Peyer's patch (tissue), 4 donors: ENCODE measurements at regions not wholly inside any gene's neighbourhood (a gene's known extent, or its start where the extent isn't known, plus 50 kb on each side); places are given as distances from the start of the nearest gene placed in this dataset.

ENCODE experiments used
- DNase-seq, 3 donors: peaks; one replicate each; pipeline ENCODE4 v3.0.0-alpha.2; 2017 to 2019
- H3K27ac ChIP-seq, 4 donors: fragments of 200-600 bp; sonication (generic); one replicate each; pipeline ENCODE4 v1.5.1; 2016 to 2019
- H3K27me3 ChIP-seq, 2 donors: fragments of 200-600 bp; sonication (generic); one replicate each; pipeline ENCODE4 v1.5.1; 2019
- H3K36me3 ChIP-seq, 3 donors: fragments of 200-600 bp; sonication (generic); one replicate each; pipeline ENCODE4 v1.5.1; 2016 to 2019
- H3K4me1 ChIP-seq, 4 donors: fragments of 200-600 bp; sonication (generic); one replicate each; pipeline ENCODE4 v1.5.1; 2016 to 2019
- H3K4me3 ChIP-seq, 4 donors: fragments of 200-600 bp; sonication (generic); 1 replicate in 3 of 4; 2 replicates in 1 of 4; pipeline ENCODE4 v1.5.1; 2016 to 2019; ENCODE audit warnings: mild to moderate bottlenecking in 1 of 4
- H3K9me3 ChIP-seq, 4 donors: fragments of 200-600 bp; sonication (generic); one replicate each; pipeline ENCODE4 v1.5.1; 2016 to 2019; ENCODE audit warnings: mild to moderate bottlenecking in 1 of 4
- POLR2A ChIP-seq, 2 donors: fragments of 450-650 bp; IDR thresholded peaks; one replicate each; pipeline ENCODE4 v1.5.1; 2017; ENCODE audit warnings: antibody characterized with exemption in 2 of 2, mild to moderate bottlenecking in 2 of 2, moderate library complexity in 2 of 2
- TF ChIP-seq, protein P1 (sequence below), 6 experiments: fragments of 450-650 bp in 4 of 6; fragments of 200-600 bp in 2 of 6; sonication (generic) in 1 of 6; IDR thresholded peaks; one replicate each; pipeline ENCODE4 v1.5.1; 2017 to 2019; ENCODE audit warnings: antibody characterized with exemption in 6 of 6, mild to moderate bottlenecking in 3 of 6, moderate library complexity in 1 of 6

DNA sequence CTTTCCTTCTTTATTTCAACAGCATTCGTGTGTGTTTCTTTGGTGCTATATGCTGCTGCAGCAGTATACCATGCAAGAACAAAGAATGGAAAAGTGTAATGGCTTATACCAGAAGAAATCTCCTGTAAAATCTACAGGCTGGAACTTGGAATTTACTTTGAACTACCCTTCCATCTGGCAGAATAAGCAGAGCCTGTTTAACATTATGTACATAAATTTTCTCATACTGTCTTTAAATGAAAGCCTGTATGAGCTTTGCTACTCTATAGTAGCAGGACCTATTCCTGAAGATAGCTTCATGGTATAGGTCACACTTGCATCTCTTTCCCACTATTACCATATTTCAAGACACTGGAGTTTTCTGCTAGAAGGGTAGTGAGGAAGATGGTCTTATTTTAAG lies 522.1 kb upstream of the GHITM start:
- no peaks in the 10 kb centered on the region for H3K36me3 ChIP-seq
- DNase-seq = no peak
- no peaks in the 10 kb centered on the region for H3K27me3 ChIP-seq
- H3K4me3 ChIP-seq = no peak overlapping the region
- no peak overlapping the region for H3K27ac ChIP-seq
- H3K4me1 ChIP-seq = no peaks in the 10 kb centered on the region
- no peaks in the 10 kb centered on the region for H3K9me3 ChIP-seq
- TF ChIP-seq, protein P1, sequence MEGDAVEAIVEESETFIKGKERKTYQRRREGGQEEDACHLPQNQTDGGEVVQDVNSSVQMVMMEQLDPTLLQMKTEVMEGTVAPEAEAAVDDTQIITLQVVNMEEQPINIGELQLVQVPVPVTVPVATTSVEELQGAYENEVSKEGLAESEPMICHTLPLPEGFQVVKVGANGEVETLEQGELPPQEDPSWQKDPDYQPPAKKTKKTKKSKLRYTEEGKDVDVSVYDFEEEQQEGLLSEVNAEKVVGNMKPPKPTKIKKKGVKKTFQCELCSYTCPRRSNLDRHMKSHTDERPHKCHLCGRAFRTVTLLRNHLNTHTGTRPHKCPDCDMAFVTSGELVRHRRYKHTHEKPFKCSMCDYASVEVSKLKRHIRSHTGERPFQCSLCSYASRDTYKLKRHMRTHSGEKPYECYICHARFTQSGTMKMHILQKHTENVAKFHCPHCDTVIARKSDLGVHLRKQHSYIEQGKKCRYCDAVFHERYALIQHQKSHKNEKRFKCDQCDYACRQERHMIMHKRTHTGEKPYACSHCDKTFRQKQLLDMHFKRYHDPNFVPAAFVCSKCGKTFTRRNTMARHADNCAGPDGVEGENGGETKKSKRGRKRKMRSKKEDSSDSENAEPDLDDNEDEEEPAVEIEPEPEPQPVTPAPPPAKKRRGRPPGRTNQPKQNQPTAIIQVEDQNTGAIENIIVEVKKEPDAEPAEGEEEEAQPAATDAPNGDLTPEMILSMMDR (IDR thresholded peaks at IDR 0.05) = no peak
- no peak for TF ChIP-seq POLR2A (IDR thresholded peaks at IDR 0.05)

DNA sequence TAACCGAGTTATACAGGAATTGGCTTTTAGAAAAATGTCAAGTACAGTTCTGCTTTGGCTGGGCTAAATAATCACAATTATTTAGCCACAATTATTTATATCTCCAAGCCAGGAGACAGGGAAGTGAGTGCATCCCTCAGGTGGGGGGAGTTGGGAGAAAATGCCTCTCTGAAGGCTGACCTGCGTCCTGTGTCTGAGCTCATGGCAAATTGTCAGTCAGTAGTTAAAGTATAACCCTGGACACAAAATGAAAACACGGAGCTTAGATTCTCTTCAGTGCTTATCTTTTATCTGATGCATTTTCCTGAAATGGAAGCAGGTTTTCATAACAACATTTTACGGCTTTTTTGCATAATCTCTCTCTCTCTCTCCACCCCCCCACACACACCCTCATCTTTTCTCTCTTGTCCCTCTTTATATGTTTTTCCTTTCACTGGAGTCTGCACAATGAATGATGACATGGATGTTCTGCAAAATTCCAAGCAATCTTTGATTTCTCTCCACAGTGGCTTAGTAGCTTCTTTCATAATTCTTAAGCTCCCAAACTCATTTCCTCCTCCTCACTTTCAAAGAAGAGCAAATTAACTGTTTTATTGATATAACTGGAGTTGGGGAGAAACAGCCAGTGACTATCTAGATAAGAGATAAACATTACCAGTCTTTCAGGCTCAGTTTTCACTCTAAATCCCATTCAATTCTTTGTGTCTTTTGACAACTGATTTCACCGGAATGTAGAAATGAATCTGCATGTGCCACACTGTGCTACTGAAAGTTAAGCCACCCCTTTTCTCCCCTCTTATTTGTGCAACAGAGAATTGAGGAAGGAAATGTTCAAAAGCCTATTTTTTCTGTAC lies 521.4 kb upstream of the GHITM start:
- TF ChIP-seq, protein P1 (IDR thresholded peaks at IDR 0.05) = no peak
- TF ChIP-seq POLR2A (IDR thresholded peaks at IDR 0.05) = no peak
- no peaks in the 10 kb centered on the region for H3K36me3 ChIP-seq
- no peaks in the 10 kb centered on the region for H3K27me3 ChIP-seq
- no peak overlapping the region for H3K27ac ChIP-seq
- H3K9me3 ChIP-seq = no peaks in the 10 kb centered on the region
- H3K4me3 ChIP-seq = no peak overlapping the region
- no peak for DNase-seq
- no peaks in the 10 kb centered on the region for H3K4me1 ChIP-seq

DNA sequence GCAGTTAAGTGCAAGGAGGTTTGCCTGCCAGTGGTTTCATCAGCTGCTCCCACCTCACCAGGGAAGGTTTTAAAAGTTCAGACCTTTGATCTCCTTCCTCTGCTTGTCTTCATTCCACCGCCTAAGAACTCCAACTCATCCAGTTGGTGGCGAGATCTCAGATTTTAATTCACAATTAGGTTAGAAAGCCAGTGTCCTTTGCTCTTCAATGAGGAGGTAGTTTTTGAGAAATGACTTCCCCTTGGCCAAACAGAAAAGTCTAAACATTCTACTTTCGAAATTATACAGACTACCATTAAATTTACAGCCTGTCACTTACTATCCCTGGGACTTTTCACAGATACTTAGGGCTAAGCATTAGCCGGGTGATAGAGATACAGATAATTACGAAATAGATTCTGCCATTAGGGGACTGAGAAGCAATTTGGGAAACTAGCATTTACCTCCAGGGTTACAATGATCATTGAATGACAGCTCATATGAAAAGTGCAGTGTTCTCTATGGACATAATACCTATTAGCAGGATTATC lies 513.4 kb upstream of the GHITM start:
- no peak overlapping the region for H3K4me3 ChIP-seq
- H3K36me3 ChIP-seq = no peaks in the 10 kb centered on the region
- TF ChIP-seq POLR2A (IDR thresholded peaks at IDR 0.05) = no peak
- no peaks in the 10 kb centered on the region for H3K4me1 ChIP-seq
- no peak for DNase-seq
- no peaks in the 10 kb centered on the region for H3K27me3 ChIP-seq
- H3K9me3 ChIP-seq = no peaks in the 10 kb centered on the region
- no peak overlapping the region for H3K27ac ChIP-seq

DNA sequence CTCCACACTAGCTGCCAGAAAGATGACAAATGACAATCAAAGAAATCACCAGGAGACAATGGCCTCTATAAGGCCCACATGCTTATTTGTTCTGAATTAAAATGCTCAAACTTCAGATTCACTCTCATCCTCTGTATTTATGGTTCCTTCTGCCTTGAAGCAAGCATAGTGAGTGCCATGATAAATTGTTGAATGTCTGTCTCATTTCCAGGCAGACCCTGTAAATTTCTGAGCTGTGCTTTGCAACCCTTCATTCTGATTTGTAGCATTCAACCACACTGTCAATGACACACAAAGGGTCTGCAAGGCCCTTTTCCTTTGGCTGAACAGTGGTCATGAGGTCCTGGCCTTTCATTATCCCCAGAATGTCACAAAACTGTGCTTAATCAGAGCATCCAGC lies 506.6 kb upstream of the GHITM start:
- H3K27me3 ChIP-seq = no peaks in the 10 kb centered on the region
- no peak overlapping the region for H3K4me3 ChIP-seq
- no peaks in the 10 kb centered on the region for H3K4me1 ChIP-seq
- H3K36me3 ChIP-seq = no peaks in the 10 kb centered on the region
- DNase-seq = no peak
- no peak for TF ChIP-seq POLR2A (IDR thresholded peaks at IDR 0.05)
- TF ChIP-seq, protein P1 (IDR thresholded peaks at IDR 0.05) = no peak
- H3K27ac ChIP-seq = no peak overlapping the region
- H3K9me3 ChIP-seq = no peaks in the 10 kb centered on the region

DNA sequence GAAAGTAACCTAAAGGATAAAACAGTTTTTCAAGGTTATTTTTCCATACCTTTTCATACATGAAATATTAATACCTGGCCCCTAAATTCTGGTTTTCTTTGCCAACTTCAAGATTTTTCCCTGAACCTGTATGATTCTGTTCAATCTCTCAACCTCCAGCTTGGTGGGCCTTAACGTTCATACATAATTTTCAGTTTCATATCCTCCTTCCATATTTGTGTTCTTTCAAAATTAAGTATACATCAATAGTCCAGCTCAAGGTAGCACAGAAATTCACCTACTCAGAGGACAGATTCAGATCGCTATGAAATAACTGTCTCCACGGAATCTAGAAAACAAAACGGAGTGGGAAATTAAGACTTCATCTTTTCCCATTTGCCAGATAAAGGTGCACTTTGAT lies 505.8 kb upstream of the GHITM start:
- Histone ChIP-seq H3K27me3 (no peaks in the 10 kb centered on the region), H3K36me3 (no peaks in the 10 kb centered on the region), H3K4me3 (no peak overlapping the region), H3K27ac (no peak overlapping the region), H3K4me1 (no peaks in the 10 kb centered on the region), H3K9me3 (no peaks in the 10 kb centered on the region)
- TF ChIP-seq, protein P1 (IDR thresholded peaks at IDR 0.05) = no peak
- TF ChIP-seq POLR2A (IDR thresholded peaks at IDR 0.05) = no peak
- no peak for DNase-seq

DNA sequence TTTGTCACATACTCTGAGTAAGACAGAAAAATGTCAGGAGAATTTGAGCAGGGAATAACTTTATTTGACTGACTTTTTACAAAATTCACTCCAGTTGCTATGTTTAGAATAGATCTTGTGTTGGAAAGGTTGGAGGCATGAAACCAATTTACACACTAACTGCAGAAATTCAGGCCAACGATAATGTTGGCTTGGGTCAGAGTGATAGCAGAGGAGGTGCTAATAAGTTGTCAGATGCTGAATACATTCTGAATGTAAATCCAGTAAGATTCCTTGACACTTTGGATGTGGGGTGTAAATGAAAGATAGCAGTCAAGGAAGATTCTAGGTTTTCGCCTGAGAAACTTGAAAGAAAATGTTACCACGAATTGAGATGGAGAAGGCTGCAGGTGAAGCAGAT lies 502.5 kb upstream of the GHITM start:
- Histone ChIP-seq H3K9me3 (no peaks in the 10 kb centered on the region), H3K36me3 (no peaks in the 10 kb centered on the region), H3K27me3 (no peaks in the 10 kb centered on the region), H3K4me3 (no peak overlapping the region), H3K4me1 (no peaks in the 10 kb centered on the region), H3K27ac (no peak overlapping the region)
- DNase-seq = no peak
- TF ChIP-seq POLR2A (IDR thresholded peaks at IDR 0.05) = no peak
- TF ChIP-seq, protein P1 (IDR thresholded peaks at IDR 0.05) = no peak
